D341Med (cell line): ENCODE measurements at regions not wholly inside any gene's neighbourhood (a gene's known extent, or its start where the extent isn't known, plus 50 kb on each side); places are given as distances from the start of the nearest gene placed in this dataset.

Experiments used
- DNase-seq: peaks from one replicate; pipeline ENCODE4 v3.0.0; 2012; ENCODE audit warnings: low spot score

- DNase-seq, result no peak
Measured at GRCh38 chr5:71948206-71948605, 159.1 kb upstream of the MAP1B start.

GRCh38 chr5:71949772-71950171 is 157.5 kb upstream of the MAP1B start:
- DNase-seq, result no peak

- no peak for DNase-seq
Measured at GRCh38 chr5:71953866-71954265, 153.4 kb upstream of the MAP1B start.

- no peak for DNase-seq
Measured at GRCh38 chr5:71954329-71954728, 152.9 kb upstream of the MAP1B start.

GRCh38 chr5:71955723-71956122 is 151.6 kb upstream of the MAP1B start:
- DNase-seq, result no peak

- no peak for DNase-seq
Measured at GRCh38 chr5:71957292-71957898, 149.9 kb upstream of the MAP1B start.

GRCh38 chr5:71960195-71960594 is 147.1 kb upstream of the MAP1B start:
- DNase-seq, result no peak

GRCh38 chr5:71961786-71962185 is 145.5 kb upstream of the MAP1B start:
- no peak for DNase-seq

GRCh38 chr5:71969460-71969859 is 137.8 kb upstream of the MAP1B start:
- DNase-seq, result no peak

GRCh38 chr5:71971862-71972261 is 135.4 kb upstream of the MAP1B start:
- DNase-seq, result no peak

GRCh38 chr5:71972777-71973473 is 134.3 kb upstream of the MAP1B start:
- no peak for DNase-seq

GRCh38 chr5:71973563-71973962 is 133.7 kb upstream of the MAP1B start:
- DNase-seq, result no peak

- DNase-seq, result no peak
Measured at GRCh38 chr5:71974165-71974564, 133.1 kb upstream of the MAP1B start.

GRCh38 chr5:71974622-71975021 is 132.7 kb upstream of the MAP1B start:
- DNase-seq, result no peak

GRCh38 chr5:71976449-71976848 is 130.8 kb upstream of the MAP1B start:
- no peak for DNase-seq

- DNase-seq, result no peak
Measured at GRCh38 chr5:71977311-71977710, 130.0 kb upstream of the MAP1B start.

- no peak for DNase-seq
Measured at GRCh38 chr5:71978216-71978615, 129.1 kb upstream of the MAP1B start.

GRCh38 chr5:71982717-71983395 is 124.4 kb upstream of the MAP1B start:
- no peak for DNase-seq

- no peak for DNase-seq
Measured at GRCh38 chr5:71986101-71986500, 121.2 kb upstream of the MAP1B start.

GRCh38 chr5:71988808-71989207 is 118.5 kb upstream of the MAP1B start:
- no peak for DNase-seq

GRCh38 chr5:71993600-71993999 is 113.7 kb upstream of the MAP1B start:
- no peak for DNase-seq

GRCh38 chr5:71996789-71997188 is 110.5 kb upstream of the MAP1B start:
- DNase-seq, result no peak

- DNase-seq, result no peak
Measured at GRCh38 chr5:71998746-71999145, 108.5 kb upstream of the MAP1B start.

GRCh38 chr5:72000707-72001106 is 106.6 kb upstream of the MAP1B start:
- no peak for DNase-seq
